HL-60 (cell line): ENCODE measurements at regions not wholly inside any gene's neighbourhood (a gene's known extent, or its start where the extent isn't known, plus 50 kb on each side); places are given as distances from the start of the nearest gene placed in this dataset.

Source experiments
- CTCF ChIP-seq: IDR thresholded peaks from one replicate; pipeline ENCODE4 v1.5.1; 2011; ENCODE audit warnings: low read length, control low read depth, inconsistent platforms; ENCODE audit not compliant: insufficient read depth
- GABPA ChIP-seq: IDR thresholded peaks from 2 replicates; pipeline ENCODE4 v1.6.1; 2012; ENCODE audit warnings: low read depth
- POLR2AphosphoS5 ChIP-seq: IDR thresholded peaks from 2 replicates; pipeline ENCODE4 v1.6.1; 2012; ENCODE audit warnings: low read depth
- REST ChIP-seq: IDR thresholded peaks from 2 replicates; pipeline ENCODE4 v1.6.1; 2012; ENCODE audit warnings: low read depth; ENCODE audit not compliant: insufficient replicate concordance
- SPI1 ChIP-seq: IDR thresholded peaks from 2 replicates; pipeline ENCODE4 v1.6.1; 2012; ENCODE audit warnings: low read depth, mild to moderate bottlenecking, borderline replicate concordance

- TF ChIP-seq CTCF (no peak), REST (no peak), POLR2AphosphoS5 (no peak), GABPA (no peak), SPI1 (no peak)
Measured at GRCh38 chr1:213643360-213643759, 344.4 kb upstream of the PROX1 start.
